WTC11 (cell line): ENCODE measurements at regions not wholly inside any gene's neighbourhood (a gene's known extent, or its start where the extent isn't known, plus 50 kb on each side); places are given as distances from the start of the nearest gene placed in this dataset.

ENCODE experiments used
- ATF2 ChIP-seq: sonication (generic); formaldehyde crosslinking; IDR thresholded peaks from 2 replicates; pipeline ENCODE4 v1.8.1; 2022; ENCODE audit warnings: low read depth, missing genetic modification reagents, borderline replicate concordance
- ATF3 ChIP-seq: sonication (generic); formaldehyde crosslinking; conservative IDR thresholded peaks from 2 replicates; pipeline ENCODE4 v1.8.1; 2022; ENCODE audit warnings: mild to moderate bottlenecking, missing genetic modification reagents
- CTCF ChIP-seq: fragments of 200-600 bp; IDR thresholded peaks from 2 replicates; pipeline ENCODE4 v1.8.0; 2022; ENCODE audit warnings: antibody characterized with exemption
- ELF4 ChIP-seq: sonication (generic); formaldehyde crosslinking; IDR thresholded peaks from 2 replicates; pipeline ENCODE4 v1.8.1; 2022; ENCODE audit warnings: low read depth, mild to moderate bottlenecking, moderate library complexity, missing genetic modification reagents
- FOXK1 ChIP-seq: sonication (generic); formaldehyde crosslinking; IDR thresholded peaks from 2 replicates; pipeline ENCODE4 v1.8.0; 2022; ENCODE audit warnings: mild to moderate bottlenecking, moderate library complexity, missing genetic modification reagents
- FOXP4 ChIP-seq: sonication (generic); formaldehyde crosslinking; IDR thresholded peaks from 2 replicates; pipeline ENCODE4 v1.8.0; 2022; ENCODE audit warnings: mild to moderate bottlenecking, missing genetic modification reagents
- NR2C2 ChIP-seq: sonication (generic); formaldehyde crosslinking; IDR thresholded peaks from 2 replicates; pipeline ENCODE4 v1.8.0; 2022; ENCODE audit warnings: mild to moderate bottlenecking, missing genetic modification reagents
- SP1 ChIP-seq: sonication (generic); formaldehyde crosslinking; conservative IDR thresholded peaks from 2 replicates; pipeline ENCODE4 v1.8.1; 2022; ENCODE audit warnings: missing genetic modification reagents
- ZNF138 ChIP-seq: sonication (generic); formaldehyde crosslinking; conservative IDR thresholded peaks from 2 replicates; pipeline ENCODE4 v1.8.1; 2022; ENCODE audit warnings: mild to moderate bottlenecking, moderate library complexity, missing genetic modification reagents
- ZNF423 ChIP-seq: fragments of 250-450 bp; sonication (Bioruptor Pico); IDR thresholded peaks from 2 replicates; pipeline ENCODE4 v2.1.2; 2022; ENCODE audit warnings: mild to moderate bottlenecking, moderate library complexity
- TF ChIP-seq, protein P1 (sequence below): sonication (generic); formaldehyde crosslinking; IDR thresholded peaks from 2 replicates; pipeline ENCODE4 v1.8.0; 2022; ENCODE audit warnings: mild to moderate bottlenecking, missing genetic modification reagents
- TF ChIP-seq, protein P2 (sequence below): sonication (generic); formaldehyde crosslinking; IDR thresholded peaks from 2 replicates; pipeline ENCODE4 v1.8.1; 2023; ENCODE audit warnings: mild to moderate bottlenecking, missing genetic modification reagents, moderate library complexity

DNA sequence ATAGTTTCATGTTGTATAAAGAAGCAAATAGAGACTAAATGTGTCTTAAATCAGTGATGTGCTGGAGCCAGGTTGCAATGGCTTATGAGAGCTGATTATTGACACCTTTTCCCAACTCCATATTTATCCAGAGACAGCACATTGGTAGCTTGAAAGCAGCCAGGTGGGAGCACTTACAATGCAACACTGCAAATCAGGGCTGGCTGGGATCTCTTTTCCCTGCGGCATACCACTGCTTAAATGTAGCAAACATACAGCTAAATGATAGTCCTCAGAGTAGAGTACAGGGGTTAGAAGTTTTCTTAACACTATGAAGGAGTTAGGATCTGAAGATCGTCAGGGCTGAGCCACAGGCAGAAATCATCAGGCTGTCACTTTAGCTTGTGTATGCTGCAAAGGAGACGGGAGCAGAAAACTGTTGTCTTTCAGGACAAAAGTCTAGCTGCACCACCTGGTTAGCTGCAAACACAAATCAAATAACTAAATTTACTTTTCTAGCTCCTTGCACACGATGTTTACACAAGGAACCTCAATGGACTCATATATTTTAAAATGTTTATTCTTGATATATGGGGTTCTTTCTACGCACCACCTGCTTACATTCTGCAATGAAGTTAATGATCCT is 527.3 kb downstream of the TLL1 start:
- TF ChIP-seq, protein P1, sequence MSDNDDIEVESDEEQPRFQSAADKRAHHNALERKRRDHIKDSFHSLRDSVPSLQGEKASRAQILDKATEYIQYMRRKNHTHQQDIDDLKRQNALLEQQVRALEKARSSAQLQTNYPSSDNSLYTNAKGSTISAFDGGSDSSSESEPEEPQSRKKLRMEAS (CRISPR knock-in tag) = no peak
- TF ChIP-seq CTCF (no peak), ZNF138 (no peak), SP1 (CRISPR knock-in tag) (no peak), ELF4 (no peak), NR2C2 (CRISPR knock-in tag) (no peak), ZNF423 (CRISPR knock-in tag) (no peak), FOXK1 (no peak), ATF2 (CRISPR knock-in tag) (no peak), ATF3 (CRISPR knock-in tag) (no peak), FOXP4 (CRISPR knock-in tag) (no peak)
- TF ChIP-seq, protein P2, sequence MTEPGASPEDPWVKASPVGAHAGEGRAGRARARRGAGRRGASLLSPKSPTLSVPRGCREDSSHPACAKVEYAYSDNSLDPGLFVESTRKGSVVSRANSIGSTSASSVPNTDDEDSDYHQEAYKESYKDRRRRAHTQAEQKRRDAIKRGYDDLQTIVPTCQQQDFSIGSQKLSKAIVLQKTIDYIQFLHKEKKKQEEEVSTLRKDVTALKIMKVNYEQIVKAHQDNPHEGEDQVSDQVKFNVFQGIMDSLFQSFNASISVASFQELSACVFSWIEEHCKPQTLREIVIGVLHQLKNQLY (CRISPR knock-in tag) = no peak
